ENCODE measurements at regions not wholly inside any gene's neighbourhood (a gene's known extent, or its start where the extent isn't known, plus 50 kb on each side); places are given as distances from the start of the nearest gene placed in this dataset.
"Not testable (repeated sequence)": the region's sequence is repeated elsewhere in the genome, so short reads cannot be mapped to it uniquely, and the experiment has no call there.

DNA sequence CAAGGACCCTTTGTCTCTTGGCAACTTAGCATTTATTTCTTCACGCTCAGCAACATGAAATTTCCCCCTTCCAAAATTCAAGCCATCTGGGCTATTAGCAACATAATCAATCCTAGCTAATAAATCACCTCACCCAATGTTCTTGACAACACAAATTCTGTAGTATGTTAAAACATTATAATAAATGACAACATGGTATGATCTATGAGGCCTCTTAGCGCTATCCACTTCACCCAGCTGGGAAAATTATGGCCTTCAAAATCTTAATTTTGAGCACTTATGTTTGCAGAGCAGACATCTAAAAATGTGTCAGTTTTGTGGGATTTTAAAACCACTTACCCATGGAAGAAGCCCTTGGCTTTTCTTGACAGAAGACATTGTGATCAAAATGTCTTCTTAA is 181.9 kb downstream of the HDGFL1 start:
- no peak for DNase-seq

DNA sequence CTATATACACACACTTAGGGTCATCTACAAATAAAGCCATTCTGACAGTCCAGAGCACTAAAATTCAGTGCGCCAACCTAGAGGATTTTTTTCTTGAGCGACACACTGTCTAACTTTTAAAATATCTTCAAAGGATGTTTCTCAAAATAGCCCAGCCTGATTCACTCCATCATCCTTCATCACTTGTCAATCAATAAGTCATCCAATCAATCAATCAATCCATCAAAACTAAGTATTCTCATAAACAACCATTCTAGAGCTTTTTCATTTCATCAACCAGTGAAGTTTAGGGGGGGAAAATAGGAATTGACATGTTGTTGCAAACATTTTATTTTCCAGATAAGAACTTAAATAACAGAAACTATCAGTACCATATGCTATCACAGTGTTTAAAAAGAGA is 183.2 kb downstream of the HDGFL1 start:
- no peak for DNase-seq

DNA sequence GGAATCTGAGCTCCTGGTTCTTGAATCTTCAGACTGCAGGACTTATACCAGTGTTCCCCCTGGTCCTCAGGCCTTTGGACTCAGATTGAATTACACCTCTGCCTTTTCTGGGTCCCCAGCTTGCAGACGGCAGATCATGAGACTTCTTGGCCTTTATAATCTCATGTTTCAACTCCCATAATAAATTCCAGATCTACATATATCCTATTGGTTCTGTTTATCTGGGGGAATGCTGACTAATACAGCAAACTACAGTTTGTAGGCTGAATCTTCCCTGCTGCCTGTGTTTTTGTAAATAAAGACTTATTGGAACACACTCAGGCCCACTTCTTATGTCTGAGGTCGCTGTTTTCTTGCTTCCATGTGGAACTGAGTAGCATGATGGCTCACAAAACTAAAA is 184.7 kb downstream of the HDGFL1 start:
- no peak for DNase-seq

DNA sequence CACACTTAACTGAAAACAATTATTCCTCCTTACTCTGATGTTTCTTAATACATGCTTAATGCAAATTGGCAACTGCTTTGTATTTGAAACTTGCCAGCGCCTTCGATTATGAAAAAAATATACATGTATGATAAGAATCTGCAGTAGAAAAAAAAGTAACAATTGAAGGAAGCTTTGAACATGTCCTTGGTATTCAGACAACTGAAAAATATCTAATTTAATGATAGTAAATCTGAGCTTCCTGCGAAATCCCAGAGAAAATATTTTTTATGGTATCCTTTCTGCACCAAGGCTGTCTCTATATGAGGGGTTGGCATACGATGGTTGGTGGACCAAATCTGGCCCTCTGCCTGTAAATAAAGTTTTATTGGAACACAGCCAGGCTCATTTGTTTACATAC is 186.2 kb downstream of the HDGFL1 start:
- peak; percentile 23 for DNase-seq

DNA sequence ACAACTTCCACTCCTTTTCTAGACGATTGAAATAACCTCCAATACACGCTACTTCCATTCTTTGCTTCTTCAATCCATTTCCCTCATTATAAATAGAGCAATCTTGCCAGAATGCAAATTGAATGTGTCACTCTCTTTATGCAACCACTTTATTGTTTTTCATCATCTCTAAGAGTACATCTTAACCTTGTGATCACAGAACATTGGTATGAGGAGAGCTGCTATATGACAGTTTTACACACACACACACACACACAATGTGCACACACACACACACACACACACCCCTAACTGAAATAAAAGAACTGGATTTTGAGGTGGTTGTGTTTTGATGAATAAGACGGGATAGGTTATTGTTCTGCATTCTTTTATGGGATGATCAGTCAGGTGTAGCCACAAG is 187.0 kb downstream of the HDGFL1 start:
- no peak for DNase-seq

DNA sequence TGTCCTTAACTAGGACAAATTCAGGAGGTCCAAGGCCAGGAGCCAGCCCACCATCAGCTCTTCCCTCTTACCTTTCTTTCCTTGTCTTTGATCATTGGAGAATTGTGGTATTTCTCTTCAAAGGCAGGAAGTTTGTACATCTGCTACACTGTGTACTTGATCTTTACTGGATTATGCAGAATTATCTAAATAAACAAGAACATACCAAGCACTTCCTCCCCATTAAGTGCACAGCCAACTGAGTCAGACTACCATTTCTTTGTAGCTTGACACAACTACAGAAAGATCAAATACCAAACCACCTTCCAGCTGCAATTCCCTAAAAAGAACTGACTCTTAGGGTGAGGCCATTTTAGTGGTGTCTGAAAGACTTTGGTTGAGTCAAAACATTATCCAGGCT is 195.1 kb downstream of the HDGFL1 start:
- DNase-seq, result peak; percentile 15

DNA sequence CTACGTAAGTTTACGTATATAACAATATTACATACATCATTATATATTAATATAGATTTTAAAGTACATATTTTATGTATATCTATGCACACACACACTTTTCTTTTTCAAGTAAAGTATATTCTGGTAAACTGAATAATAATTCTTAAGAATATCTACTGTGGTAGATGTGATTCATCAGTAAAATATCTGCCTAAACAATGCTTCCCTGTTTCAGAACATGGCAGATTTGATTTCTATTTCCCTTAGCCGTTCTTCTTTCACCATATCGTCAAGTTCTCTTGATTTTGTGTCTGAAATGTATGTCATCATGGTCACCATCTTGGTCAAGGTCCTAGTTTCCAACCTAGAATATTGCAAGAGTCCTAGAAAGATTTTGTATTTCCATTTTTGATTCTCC is 195.6 kb downstream of the HDGFL1 start:
- DNase-seq, result peak; percentile 14

DNA sequence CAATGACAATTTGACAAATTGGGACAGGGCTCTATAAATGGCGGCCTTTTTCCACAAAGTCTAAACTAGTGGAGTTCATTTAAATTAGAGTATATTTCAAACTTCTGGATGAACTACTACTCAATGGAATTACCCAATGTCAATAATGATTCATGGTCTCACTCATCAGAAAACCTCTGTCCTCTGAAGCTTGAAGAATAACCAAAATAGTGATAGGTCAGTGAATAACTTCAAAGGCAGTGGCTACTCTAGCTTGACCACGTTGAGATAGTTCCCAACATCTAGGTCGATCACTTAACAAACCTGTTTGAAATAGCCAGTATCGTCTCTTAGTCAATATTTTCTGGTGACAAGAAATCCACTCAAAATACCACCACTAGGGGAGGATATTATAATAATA is 197.6 kb downstream of the HDGFL1 start:
- DNase-seq, result no peak

DNA sequence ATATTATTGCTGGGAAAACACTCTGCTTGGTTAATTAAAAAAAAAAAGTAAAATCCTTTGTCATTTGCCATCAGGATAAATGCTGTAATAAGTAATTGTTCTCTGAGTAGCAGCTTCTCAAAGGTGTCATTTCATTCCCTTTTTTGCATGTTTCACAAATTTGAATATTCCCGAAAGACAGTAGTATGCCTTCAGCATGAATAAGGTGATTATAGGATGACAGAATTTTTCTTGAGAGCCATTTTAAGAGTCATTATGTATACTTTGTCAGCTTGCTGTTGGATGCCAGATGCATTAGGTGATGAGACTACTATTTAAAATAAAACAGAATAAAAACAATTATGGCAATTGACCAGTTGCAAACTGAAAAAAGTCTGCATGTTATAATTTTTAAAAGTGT is 200.7 kb downstream of the HDGFL1 start:
- DNase-seq, result no peak

DNA sequence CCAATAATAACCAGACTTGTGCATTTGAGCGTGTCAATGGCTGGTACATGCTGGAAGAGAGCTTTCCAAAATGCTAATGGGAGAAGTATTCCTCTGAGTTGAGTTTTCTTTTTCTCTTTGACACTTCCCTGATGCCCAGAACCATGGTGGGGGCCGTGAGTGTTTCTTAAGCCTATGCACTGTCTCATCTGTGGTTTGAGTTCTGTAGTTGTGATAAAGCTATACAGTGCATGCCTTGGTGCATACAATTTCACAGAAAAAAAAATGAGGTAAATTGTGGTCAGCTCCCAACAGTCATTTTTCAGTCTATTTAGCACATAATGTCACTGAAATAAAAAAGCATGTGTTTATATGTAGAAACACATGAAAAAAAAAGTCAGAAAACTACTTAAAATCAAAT is 204.8 kb downstream of the HDGFL1 start:
- no peak for DNase-seq

DNA sequence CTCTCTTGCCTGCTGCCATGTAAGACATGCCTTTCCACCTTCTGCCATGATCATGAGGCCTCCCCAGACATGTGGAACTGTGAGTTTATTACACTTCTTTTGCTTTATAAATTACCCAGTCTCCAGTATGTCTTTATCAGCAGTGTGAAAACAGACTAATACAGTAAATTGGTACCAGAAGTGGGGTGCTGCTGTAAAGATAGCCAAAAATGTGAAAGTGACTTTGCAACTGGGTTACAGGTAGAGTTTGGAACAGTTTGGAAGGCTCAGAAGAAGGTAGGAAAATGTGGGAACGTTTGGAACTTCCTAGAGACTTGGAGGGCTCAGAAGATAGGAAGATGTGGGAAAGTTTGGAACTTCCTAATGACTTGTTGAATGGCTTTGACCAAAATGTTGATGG is 209.1 kb downstream of the HDGFL1 start:
- not testable (repeated sequence) for DNase-seq

DNA sequence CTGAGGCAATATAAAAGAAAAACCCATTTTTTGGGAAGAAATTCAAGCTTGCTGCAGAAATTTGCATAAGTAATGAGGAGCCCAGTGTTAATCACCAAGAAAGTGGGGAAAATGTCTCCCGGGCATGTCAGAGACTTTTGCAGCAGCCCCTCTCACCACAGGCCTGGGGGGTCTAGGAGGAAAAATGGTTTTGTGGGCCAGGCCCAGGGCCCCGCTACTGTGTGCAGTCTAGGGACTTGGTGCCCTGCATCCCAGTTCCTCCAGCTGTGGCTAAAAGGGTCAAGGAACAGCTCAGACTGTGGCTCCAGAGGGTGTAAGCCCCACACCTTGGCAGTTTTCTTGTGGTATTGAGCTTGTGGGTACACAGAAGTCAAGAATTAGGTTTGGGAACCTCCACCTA is 209.7 kb downstream of the HDGFL1 start:
- DNase-seq, result no peak

DNA sequence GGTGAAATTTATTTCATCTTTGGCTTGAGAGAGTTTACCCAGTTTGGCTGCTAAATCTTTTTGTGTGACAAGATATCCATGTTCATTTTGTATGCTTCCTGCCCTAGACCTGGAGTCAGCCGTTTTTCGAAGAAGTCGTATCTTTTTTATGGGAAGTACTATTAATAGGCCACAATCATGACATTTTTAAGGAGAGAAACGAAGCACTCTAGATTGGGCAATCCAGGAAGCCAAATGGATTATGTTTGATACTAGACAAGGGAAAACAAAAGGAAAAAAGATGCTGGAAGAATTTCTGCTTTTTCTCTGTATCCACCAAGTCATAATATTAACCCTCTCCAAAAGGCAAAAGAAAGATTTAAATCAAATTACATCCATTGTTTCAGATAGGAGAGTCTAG is 214.6 kb downstream of the HDGFL1 start:
- no peak for DNase-seq

DNA sequence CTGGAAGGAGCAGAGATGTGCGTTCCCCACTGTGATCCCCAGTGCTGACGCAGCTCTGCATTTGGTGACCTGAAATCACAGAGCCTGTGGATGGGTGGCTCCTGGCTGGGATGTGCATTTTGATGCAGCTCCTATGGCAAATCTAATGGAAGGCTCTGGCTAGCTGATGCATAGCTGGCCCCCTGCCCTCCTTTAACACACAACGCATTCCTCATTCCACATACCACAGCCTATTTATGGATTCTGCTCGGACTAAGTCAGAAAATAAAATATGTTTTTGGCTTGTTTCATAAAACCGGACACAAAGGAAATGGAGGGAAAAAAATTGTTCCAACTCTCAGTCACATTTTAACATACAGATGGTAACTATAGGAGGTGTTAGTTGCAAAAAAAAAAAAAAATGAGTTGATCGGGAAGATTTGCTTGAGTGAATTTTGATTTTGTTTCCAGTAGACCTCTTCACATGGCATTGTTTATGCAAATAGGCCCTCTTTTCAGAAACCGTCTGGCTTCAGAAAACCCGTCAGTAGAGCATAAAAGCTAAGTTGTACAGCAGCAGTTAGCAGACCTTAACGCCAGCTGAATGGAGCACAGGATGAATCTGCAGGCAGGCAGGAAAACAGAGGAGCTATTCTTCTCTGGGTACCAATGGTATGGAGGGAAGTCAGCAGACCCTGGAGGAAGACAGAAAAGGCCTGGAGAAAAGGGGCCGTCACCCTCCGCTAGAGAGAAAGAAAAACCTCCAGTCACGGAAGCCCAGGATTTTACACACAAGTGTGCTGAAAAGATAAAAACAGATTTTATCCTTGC is 215.4 kb downstream of the HDGFL1 start:
- no peak for DNase-seq

DNA sequence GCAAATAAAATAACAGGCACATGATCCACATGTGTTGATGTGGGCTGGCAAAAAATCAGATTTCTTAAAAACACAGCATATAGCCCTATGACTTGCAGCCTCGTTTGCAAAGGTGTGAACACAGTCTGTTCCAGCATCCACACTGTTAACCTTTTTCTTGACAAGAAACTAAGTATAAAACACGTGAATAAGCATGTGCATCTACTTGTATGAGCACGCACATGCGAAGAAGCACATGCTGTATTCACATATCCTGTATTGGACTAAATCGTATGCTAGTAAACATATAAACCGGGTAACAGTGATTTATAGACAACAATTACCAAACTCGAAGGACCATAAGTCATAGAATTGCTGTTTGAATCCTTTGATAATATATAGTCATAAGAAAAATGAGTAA is 218.7 kb downstream of the HDGFL1 start:
- no peak for DNase-seq

DNA sequence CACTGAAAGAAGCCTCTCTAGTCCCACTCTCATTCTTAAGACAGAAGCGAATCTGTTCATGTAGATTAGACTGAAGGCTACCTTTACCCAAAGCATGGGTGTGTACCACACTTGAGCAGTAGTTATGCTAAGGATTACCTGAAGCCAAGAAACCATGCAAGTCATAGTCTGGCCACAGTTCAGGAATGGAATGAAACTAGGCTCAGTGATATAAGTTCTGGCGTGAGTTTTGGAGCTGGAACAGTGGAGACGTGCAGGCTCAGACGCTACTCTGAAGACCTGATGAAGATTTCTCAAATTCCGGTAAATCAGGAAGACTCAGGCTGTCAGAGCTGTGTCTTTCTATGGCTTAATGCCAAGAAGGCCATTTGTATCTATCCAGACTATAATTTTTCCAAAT is 219.9 kb downstream of the HDGFL1 start:
- no peak for DNase-seq

DNA sequence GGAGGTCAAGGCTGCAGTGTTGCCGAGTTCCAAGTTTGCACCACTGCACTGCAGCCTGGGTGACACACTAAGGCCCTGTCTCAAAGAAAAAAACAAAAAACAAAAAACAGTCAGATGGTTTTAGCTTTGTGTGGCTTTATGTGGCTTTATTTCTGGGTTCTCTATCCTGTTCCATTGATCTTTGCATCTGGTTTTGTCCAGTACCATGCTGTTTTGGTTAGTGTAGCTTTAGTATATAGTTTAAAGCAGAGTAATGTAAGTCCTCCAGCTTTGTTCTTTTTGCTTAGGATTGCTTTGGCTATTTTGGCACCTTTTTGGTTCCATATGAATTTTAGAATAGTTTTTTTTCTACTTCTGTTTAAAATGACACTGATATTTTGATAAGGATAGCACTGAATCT is 225.5 kb downstream of the HDGFL1 start:
- DNase-seq, result no peak

DNA sequence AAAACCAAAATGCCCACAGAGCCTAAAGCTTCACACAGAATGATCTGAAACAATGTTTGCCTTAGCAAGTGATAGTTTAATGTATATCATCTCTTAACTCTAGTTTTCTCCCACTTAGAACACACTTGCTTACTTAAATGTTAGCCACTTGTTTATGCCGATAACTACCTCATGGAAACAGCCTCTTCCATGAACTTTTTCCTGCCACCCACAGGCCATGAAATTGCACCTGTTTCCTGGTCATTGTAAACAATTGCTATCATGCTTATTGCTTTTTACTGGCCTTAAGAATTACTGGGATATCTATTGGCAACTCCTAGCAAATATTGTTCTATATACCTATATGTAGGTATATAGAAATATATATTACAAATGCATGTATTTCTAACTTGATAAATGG is 231.1 kb downstream of the HDGFL1 start:
- peak; percentile 81 for DNase-seq

DNA sequence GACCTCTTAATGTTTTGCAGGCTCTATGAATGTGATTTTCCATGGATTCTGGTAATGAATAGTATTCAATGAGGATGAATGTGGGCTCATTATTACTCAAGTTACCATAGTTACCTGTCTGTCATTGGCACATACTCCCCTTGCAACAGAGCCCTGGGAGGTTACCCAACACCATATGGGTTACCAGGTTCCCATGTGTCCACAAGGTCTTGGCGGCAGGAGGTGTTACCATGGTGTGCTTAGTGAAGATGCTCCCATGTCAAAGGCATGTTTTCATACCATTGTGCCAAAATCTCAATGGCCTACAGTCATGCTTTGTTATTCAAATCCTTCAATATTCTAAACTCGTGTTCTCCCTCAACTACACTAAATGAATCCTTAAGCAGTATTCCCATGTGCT is 232.5 kb downstream of the HDGFL1 start:
- DNase-seq, result no peak

DNA sequence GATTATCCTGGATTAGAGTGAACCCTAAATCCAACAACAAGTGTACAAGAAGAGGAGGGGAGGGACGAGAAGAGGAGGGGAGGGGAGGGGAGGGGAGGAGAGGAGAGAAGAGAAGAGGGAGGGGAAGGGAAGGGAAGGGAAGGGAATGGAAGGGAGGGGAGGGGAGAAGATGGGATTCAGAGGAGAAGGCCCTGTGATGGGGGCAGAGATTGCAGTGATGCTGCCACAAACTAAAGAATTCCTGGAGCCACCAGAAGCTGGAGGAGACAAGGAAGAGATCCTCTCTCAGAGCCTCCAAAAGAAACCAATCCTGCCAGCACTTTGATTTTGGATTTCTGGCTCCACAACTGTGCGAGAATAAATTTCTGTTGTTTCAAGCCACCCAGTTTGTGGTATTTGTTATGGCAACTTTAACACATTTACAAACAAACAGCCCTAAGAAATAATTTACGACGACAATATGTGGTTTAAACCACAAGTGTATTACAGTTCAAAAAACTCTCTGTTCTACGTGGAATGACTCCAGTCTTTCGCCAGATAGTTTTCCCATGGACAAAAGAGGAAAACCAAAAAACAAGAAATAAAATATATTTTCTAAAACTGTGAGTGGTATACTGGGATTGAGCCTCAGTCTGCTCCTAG is 235.4 kb downstream of the HDGFL1 start:
- no peak for DNase-seq

DNA sequence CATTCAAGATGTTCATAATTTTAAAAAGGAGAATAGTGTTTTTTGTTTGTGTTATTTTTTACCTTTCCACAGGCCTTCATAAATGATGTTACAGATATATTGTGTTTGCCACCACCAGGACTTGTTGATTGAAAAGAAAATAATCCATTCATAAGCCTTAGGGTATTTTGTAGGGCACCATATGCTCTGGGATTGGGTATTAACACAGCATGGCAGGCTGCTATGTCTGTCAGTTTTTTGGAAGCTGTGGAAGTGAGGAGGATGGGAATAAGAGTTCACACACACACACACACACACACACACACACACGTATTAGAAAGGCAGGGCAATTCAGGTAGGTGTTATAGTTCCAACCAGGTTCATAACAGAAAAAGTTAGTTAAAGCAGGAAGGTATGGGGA is 237.9 kb downstream of the HDGFL1 start:
- DNase-seq, result no peak

DNA sequence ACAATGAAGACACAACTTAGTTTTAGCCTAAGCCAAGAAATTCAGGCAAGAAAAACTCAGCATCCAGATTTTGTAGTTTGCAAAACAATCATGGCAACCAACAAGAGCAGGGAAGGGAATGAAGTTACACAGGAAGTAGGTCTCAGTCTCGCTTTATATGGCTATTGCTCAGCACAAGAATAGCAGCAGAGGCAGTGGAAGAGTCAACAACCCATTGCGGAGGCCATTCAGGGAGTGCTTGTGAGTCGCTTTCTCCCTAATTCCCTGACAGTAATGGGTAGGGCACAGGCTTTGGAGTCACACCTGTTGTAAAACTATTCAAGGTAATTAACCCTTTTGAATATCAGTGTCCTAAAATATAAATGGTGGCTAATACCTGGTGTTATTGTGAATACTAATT is 238.5 kb downstream of the HDGFL1 start:
- DNase-seq, result no peak

DNA sequence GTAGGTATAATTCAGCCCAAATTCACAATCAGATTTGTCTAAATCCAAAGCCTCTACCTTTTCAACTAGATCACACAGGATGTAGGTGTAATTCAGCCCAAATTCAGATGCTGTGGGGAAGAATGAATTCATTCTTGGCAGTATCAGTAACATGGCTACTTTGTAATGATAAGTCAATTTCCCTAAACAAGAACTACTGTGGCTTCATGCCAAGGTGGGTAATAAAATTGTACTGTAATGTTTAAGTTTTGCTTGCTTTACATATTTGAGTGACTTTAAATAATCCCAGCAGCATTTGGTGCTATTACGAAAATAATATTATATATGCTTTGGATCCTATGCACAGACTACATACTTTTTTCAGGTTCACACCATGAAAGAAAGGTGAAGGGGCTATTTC is 239.1 kb downstream of the HDGFL1 start:
- DNase-seq, result peak; percentile 41

DNA sequence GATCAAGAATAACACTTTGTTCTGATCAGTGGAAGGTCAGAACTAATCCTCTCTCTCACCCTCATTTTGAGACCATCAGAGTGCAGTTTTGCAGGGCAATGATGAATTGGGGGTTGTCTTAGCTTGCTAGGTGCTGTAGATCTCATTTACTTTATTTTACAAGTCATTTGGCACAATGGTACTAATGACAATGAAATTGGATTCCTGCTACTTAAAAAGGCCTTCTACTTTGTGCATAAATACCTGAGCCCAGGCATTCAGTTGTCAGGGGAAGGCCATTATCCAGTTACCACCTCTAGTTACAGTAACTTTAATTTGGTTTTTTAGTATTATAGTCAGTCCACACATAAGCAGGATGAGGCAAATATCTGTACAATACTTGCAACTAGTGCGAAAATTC is 240.0 kb downstream of the HDGFL1 start:
- no peak for DNase-seq

DNA sequence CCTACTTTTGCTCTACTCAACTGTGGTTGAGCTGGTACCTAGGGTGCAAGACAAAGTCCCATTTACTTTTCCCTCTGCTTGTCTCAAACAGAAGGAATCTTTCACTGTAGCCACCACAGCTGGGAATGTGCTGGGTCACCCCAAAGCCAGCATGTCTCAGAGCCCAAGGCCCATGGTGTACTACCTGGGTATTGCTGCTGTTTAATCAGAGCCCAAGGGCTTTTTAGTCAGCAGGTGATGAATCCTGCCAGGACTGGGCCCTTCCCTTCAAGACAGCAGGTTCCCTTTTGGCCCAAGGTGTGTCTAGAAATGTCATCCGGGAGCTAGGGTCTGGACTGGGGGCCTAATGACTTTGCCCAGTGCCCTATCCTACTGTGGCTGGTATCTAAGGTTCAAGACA is 249.8 kb downstream of the HDGFL1 start:
- DNase-seq, result no peak
